ENCODE measurements at regions not wholly inside any gene's neighbourhood (a gene's known extent, or its start where the extent isn't known, plus 50 kb on each side); places are given as distances from the start of the nearest gene placed in this dataset.

DNA sequence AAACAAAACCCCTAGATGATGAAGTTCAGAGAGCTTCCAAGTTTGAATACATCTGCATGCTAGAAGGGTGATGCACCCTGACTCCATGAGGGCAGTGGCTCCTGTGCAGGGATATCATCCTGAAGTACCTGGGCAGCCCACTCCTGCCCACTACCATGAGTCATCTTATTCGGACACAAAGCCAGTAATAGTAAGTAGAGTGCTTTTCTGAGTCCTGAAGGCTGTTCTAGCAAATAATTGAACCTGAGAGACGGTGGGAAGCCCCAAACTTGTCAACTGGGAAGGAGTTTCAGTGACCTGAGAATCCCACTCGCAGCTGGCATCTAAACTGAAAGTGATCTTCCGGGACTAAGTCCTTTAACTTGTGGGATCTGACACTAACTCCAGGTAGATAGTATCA, 152.9 kb upstream of the COL21A1 start (continued):
- TF ChIP-seq ZNF138 (CRISPR knock-in tag; IDR thresholded peaks at IDR 0.05; ENCODE audit: low read depth) (no peak), ZNF577 (CRISPR knock-in tag; IDR thresholded peaks at IDR 0.05; ENCODE audit: borderline replicate concordance, low read depth) (no peak), MXD4 (CRISPR knock-in tag; IDR thresholded peaks at IDR 0.05) (no peak), SIN3A (IDR thresholded peaks at IDR 0.05; ENCODE audit: borderline replicate concordance, low read depth, low read length) (0 out of 2 replicates have a peak, but pooled peaks have one; percentile 20), ZNF530 (CRISPR knock-in tag; IDR thresholded peaks at IDR 0.05; ENCODE audit: low read depth) (no peak), ZNF775 (CRISPR knock-in tag; IDR thresholded peaks at IDR 0.05; ENCODE audit: borderline replicate concordance) (no peak), ZNF564 (CRISPR knock-in tag; IDR thresholded peaks at IDR 0.05) (no peak; the same call in 1 of the 2 replicates), RAD51 (IDR thresholded peaks at IDR 0.05; ENCODE audit: borderline replicate concordance) (no peak), ZNF230 (CRISPR knock-in tag; IDR thresholded peaks at IDR 0.05) (no peak), NR2F1 (CRISPR knock-in tag; IDR thresholded peaks at IDR 0.05) (peak in 1 of 2 experiments; percentile 23; a peak in 1 of 4 replicates), SP1 (IDR thresholded peaks at IDR 0.05) (no peak), SP1 (CRISPR knock-in tag; IDR thresholded peaks at IDR 0.05) (no peak), FOXP1 (IDR thresholded peaks at IDR 0.05) (no peak), FOXP1 (CRISPR knock-in tag; IDR thresholded peaks at IDR 0.05) (no peak), NCOA1 (CRISPR knock-in tag; IDR thresholded peaks at IDR 0.05) (no peak), LCORL (IDR thresholded peaks at IDR 0.05) (no peak), LCORL (CRISPR knock-in tag; IDR thresholded peaks at IDR 0.05) (no peak), CREM (IDR thresholded peaks at IDR 0.05) (no peak), CREM (CRISPR knock-in tag; IDR thresholded peaks at IDR 0.05) (no peak), KMT2B (CRISPR knock-in tag; IDR thresholded peaks at IDR 0.05) (peak; percentile 20; the same call in 1 of the 2 replicates), CBX2 (IDR thresholded peaks at IDR 0.05; ENCODE audit: low read depth, low read length) (no peak), CBX2 (CRISPR knock-in tag; IDR thresholded peaks at IDR 0.05; ENCODE audit: low read depth) (no peak), ZNF367 (CRISPR knock-in tag; IDR thresholded peaks at IDR 0.05; ENCODE audit: borderline replicate concordance) (no peak), ZNF451 (CRISPR knock-in tag; IDR thresholded peaks at IDR 0.05) (no peak), TMF1 (CRISPR knock-in tag; IDR thresholded peaks at IDR 0.05; ENCODE audit: low read depth) (no peak), ZNF737 (CRISPR knock-in tag; IDR thresholded peaks at IDR 0.05; ENCODE audit: borderline replicate concordance) (no peak; the same call in 1 of the 2 replicates), RBFOX2 (IDR thresholded peaks at IDR 0.05; ENCODE audit: low read depth, low read length) (peak; percentile 70)
- TF ChIP-seq, protein P1, sequence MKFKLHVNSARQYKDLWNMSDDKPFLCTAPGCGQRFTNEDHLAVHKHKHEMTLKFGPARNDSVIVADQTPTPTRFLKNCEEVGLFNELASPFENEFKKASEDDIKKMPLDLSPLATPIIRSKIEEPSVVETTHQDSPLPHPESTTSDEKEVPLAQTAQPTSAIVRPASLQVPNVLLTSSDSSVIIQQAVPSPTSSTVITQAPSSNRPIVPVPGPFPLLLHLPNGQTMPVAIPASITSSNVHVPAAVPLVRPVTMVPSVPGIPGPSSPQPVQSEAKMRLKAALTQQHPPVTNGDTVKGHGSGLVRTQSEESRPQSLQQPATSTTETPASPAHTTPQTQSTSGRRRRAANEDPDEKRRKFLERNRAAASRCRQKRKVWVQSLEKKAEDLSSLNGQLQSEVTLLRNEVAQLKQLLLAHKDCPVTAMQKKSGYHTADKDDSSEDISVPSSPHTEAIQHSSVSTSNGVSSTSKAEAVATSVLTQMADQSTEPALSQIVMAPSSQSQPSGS (CRISPR knock-in tag; IDR thresholded peaks at IDR 0.05) = no peak
- TF ChIP-seq, protein P2, sequence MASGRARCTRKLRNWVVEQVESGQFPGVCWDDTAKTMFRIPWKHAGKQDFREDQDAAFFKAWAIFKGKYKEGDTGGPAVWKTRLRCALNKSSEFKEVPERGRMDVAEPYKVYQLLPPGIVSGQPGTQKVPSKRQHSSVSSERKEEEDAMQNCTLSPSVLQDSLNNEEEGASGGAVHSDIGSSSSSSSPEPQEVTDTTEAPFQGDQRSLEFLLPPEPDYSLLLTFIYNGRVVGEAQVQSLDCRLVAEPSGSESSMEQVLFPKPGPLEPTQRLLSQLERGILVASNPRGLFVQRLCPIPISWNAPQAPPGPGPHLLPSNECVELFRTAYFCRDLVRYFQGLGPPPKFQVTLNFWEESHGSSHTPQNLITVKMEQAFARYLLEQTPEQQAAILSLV (CRISPR knock-in tag; IDR thresholded peaks at IDR 0.05; ENCODE audit: borderline replicate concordance) = 0 out of 2 replicates have a peak, but pooled peaks have one; percentile 31
- TF ChIP-seq, protein P3, sequence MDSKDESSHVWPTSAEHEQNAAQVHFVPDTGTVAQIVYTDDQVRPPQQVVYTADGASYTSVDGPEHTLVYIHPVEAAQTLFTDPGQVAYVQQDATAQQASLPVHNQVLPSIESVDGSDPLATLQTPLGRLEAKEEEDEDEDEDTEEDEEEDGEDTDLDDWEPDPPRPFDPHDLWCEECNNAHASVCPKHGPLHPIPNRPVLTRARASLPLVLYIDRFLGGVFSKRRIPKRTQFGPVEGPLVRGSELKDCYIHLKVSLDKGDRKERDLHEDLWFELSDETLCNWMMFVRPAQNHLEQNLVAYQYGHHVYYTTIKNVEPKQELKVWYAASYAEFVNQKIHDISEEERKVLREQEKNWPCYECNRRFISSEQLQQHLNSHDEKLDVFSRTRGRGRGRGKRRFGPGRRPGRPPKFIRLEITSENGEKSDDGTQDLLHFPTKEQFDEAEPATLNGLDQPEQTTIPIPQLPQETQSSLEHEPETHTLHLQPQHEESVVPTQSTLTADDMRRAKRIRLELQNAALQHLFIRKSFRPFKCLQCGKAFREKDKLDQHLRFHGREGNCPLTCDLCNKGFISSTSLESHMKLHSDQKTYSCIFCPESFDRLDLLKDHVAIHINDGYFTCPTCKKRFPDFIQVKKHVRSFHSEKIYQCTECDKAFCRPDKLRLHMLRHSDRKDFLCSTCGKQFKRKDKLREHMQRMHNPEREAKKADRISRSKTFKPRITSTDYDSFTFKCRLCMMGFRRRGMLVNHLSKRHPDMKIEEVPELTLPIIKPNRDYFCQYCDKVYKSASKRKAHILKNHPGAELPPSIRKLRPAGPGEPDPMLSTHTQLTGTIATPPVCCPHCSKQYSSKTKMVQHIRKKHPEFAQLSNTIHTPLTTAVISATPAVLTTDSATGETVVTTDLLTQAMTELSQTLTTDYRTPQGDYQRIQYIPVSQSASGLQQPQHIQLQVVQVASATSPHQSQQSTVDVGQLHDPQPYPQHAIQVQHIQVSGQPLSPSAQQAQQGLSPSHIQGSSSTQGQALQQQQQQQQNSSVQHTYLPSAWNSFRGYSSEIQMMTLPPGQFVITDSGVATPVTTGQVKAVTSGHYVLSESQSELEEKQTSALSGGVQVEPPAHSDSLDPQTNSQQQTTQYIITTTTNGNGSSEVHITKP (CRISPR knock-in tag; IDR thresholded peaks at IDR 0.05; ENCODE audit: low read depth) = no peak

Measured in HepG2 (cell line).